Activated CD8-positive, alpha-beta T cell treated with anti-CD3 and anti-CD28 coated beads for 36 hours (primary cell): ENCODE measurements at regions not wholly inside any gene's neighbourhood (a gene's known extent, or its start where the extent isn't known, plus 50 kb on each side); places are given as distances from the start of the nearest gene placed in this dataset.

Experiments
- ATAC-seq: fragments of 200-7000 bp; cut with Tn5 transposase; one replicate; pipeline ENCODE4 v1.10.0; 2021; ENCODE audit warnings: mild to moderate bottlenecking, moderate library complexity
- CTCF ChIA-PET: fragments of 350-600 bp; sonication (Branson Sonifier 250); formaldehyde crosslinking; loops from one replicate; lab custom pipeline; 2021; ENCODE audit warnings: antibody characterized with exemption; lab: Charles Lee
- POLR2A ChIA-PET: fragments of 350-600 bp; sonication (Branson Sonifier 250); formaldehyde crosslinking; loops from one replicate; lab custom pipeline; 2021; ENCODE audit warnings: antibody characterized with exemption; lab: Charles Lee
- DNase-seq: peaks from one replicate; pipeline ENCODE4 v3.0.0-alpha.2; 2020
- H3K27ac Mint-ChIP-seq: one replicate; pipeline ENCODE4 v1.8.0; 2021; ENCODE audit warnings: mild to moderate bottlenecking, mixed read lengths
- H3K27me3 Mint-ChIP-seq: one replicate; pipeline ENCODE4 v1.8.0; 2021; ENCODE audit warnings: mixed read lengths
- H3K36me3 Mint-ChIP-seq: one replicate; pipeline ENCODE4 v1.8.0; 2021; ENCODE audit warnings: low read depth, mixed read lengths
- H3K4me1 Mint-ChIP-seq: one replicate; pipeline ENCODE4 v1.8.0; 2021; ENCODE audit warnings: low read depth, mixed read lengths
- H3K4me3 Mint-ChIP-seq: one replicate; pipeline ENCODE4 v1.8.0; 2021; ENCODE audit warnings: mild to moderate bottlenecking, moderate library complexity, mixed read lengths
- H3K9me3 Mint-ChIP-seq: one replicate; pipeline ENCODE4 v1.8.0; 2021; ENCODE audit warnings: mixed read lengths
- CTCF ChIP-seq: fragments of 200-600 bp; IDR thresholded peaks from one replicate; pipeline ENCODE4 v1.8.0; 2022; ENCODE audit warnings: antibody characterized with exemption, mild to moderate bottlenecking
- intact Hi-C: fragments of 100-400 bp; cut with micrococcal nuclease; formaldehyde crosslinking; loops from one replicate; pipeline ENCODE4 v1.10.0; 2022

- no peak overlapping the region for H3K4me3 Mint-ChIP-seq
- H3K27me3 Mint-ChIP-seq = peaks cover 8% of the 10 kb centered on the region
- no peaks in the 10 kb centered on the region for H3K36me3 Mint-ChIP-seq
- no peaks in the 10 kb centered on the region for H3K9me3 Mint-ChIP-seq
- ATAC-seq = no peak
- CTCF ChIA-PET = no interaction called here
- no peaks in the 10 kb centered on the region for H3K4me1 Mint-ChIP-seq
- POLR2A ChIA-PET = no interaction called here
- H3K27ac Mint-ChIP-seq = no peak overlapping the region
- no peak for TF ChIP-seq CTCF
- no peak for DNase-seq
- intact Hi-C loops = no loop called here
Observed at GRCh38 chr20:57874141-57874540, 164.3 kb upstream of the PMEPA1 start.

- no peaks in the 10 kb centered on the region for H3K36me3 Mint-ChIP-seq
- H3K27ac Mint-ChIP-seq = no peak overlapping the region
- intact Hi-C loops = no loop called here
- ATAC-seq = no peak
- H3K27me3 Mint-ChIP-seq = peaks cover 8% of the 10 kb centered on the region
- TF ChIP-seq CTCF = no peak
- no peak for DNase-seq
- POLR2A ChIA-PET = no interaction called here
- no peaks in the 10 kb centered on the region for H3K4me1 Mint-ChIP-seq
- no peak overlapping the region for H3K4me3 Mint-ChIP-seq
- CTCF ChIA-PET = no interaction called here
- H3K9me3 Mint-ChIP-seq = no peaks in the 10 kb centered on the region
Observed at GRCh38 chr20:57872816-57873409, 163.1 kb upstream of the PMEPA1 start.

- H3K27me3 Mint-ChIP-seq = peaks cover 8% of the 10 kb centered on the region
- ATAC-seq = no peak
- no peaks in the 10 kb centered on the region for H3K9me3 Mint-ChIP-seq
- no peak for DNase-seq
- H3K36me3 Mint-ChIP-seq = no peaks in the 10 kb centered on the region
- no peak overlapping the region for H3K27ac Mint-ChIP-seq
- intact Hi-C loops = no loop called here
- TF ChIP-seq CTCF = no peak
- H3K4me3 Mint-ChIP-seq = no peak overlapping the region
- ChIA-PET POLR2A (interaction anchor here (0.6 kb wide), 1 partner anchor 362 kb away, joined by 3 read pairs; no protein-coding TSS in a partner anchor), CTCF (interaction anchor here (1.1 kb wide), 2 partner anchors 14 to 274 kb away, joined by 3 read pairs; no protein-coding TSS in a partner anchor)
- peaks cover 1% of the 10 kb centered on the region for H3K4me1 Mint-ChIP-seq
Observed at GRCh38 chr20:57871237-57871632, 161.4 kb upstream of the PMEPA1 start.

GRCh38 chr20:57870597-57871236 is 160.9 kb upstream of the PMEPA1 start:
- Mint-ChIP-seq H3K9me3 (no peaks in the 10 kb centered on the region), H3K27ac (no peak overlapping the region), H3K36me3 (no peaks in the 10 kb centered on the region), H3K27me3 (peaks cover 8% of the 10 kb centered on the region), H3K4me3 (no peak overlapping the region), H3K4me1 (peaks cover 6% of the 10 kb centered on the region)
- no peak for TF ChIP-seq CTCF
- no peak for DNase-seq
- CTCF ChIA-PET = interaction anchor here (1.1 kb wide), 2 partner anchors 14 to 274 kb away, joined by 3 read pairs; no protein-coding TSS in a partner anchor
- intact Hi-C loops = no loop called here
- no peak for ATAC-seq
- POLR2A ChIA-PET = no interaction called here

GRCh38 chr20:57869951-57870315 is 160.1 kb upstream of the PMEPA1 start:
- CTCF ChIA-PET = interaction anchor here (1.1 kb wide), 1 partner anchor 218 kb away, joined by 3 read pairs; no protein-coding TSS in a partner anchor
- POLR2A ChIA-PET = no interaction called here
- Mint-ChIP-seq H3K4me3 (no peak overlapping the region), H3K4me1 (peaks cover 11% of the 10 kb centered on the region), H3K27ac (no peak overlapping the region), H3K36me3 (no peaks in the 10 kb centered on the region), H3K27me3 (peaks cover 9% of the 10 kb centered on the region), H3K9me3 (no peaks in the 10 kb centered on the region)
- intact Hi-C loops = no loop called here
- DNase-seq (no peak), ATAC-seq (no peak)
- no peak for TF ChIP-seq CTCF
